ENCODE measurements at regions not wholly inside any gene's neighbourhood (a gene's known extent, or its start where the extent isn't known, plus 50 kb on each side); places are given as distances from the start of the nearest gene placed in this dataset.

DNA sequence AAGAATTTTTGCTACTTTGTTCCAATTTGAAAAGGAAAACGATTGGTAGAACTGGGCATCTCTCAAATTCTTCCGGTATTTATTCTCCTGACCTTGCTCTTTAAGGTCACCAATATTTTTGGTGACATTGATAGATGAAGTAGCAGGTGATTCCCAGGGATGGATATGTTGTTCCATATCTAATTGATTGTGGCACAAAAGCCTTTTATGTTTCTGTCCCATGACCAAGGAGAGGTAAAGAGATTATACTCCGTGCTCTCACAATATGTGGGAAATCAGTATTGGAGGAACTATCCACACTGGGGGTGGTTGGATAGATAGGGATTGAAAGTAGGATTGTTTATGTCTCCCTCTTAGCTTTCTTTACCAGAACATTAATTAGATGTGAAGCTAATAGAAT is 61.7 kb upstream of the LRIG3 start:
- DNase-seq (ENCODE audit: low spot score), result no peak

DNA sequence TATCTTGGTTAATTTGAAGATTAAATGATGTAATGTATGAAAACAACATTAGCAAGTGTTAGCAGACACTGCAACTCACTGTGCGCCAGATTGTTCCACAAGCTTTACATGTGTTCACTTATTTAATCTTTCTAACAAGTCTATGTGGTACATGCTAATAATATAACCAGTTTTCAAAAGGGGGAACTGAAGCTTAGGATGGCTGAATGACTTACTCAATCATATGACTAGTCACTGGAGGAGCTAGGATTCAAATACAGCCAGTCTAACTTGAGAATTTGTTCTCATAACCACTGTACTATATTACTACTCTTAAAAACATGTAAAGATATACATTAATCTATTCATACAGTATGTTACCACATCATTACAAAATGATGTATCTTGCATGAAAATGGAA is 60.5 kb upstream of the LRIG3 start:
- no peak for DNase-seq (ENCODE audit: low spot score)

DNA sequence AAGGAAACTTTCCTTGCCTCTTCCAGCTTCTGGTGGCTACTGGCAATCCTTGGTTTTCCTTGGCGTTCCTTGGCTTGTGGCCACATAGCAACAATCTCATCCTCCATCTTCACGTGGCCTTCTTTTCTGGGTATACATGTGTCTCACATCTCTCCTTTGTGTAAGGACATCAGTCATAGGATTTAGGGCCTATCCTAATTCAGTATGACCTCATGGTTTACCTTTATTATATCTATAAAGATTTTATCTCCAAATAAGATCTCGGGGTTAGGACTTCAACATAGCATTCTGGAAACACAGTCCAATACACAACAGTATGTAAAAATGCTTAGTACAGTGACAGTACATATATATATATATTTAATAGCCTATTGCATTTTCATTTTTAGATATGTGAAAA is 58.4 kb upstream of the LRIG3 start:
- no peak for DNase-seq (ENCODE audit: low spot score)

DNA sequence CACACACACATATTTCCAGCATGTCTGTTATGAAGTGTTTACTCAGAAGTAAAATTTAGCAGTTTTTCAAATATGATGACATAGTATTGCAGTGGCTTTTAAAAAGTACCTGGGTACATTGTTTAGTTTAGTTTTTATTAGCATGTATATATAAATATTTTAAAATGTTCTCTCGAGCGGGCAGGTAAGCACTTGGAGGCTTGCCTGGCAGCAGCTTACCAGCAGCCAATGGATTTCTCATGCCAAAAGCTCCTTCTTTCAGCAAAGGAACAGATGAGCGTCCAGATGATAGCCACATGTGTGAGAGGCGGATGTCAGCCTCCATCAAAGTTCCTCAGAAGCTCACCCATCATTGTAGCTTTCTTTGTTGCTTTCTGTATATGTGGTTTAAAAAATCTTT is 57.2 kb upstream of the LRIG3 start:
- no peak for DNase-seq (ENCODE audit: low spot score)

DNA sequence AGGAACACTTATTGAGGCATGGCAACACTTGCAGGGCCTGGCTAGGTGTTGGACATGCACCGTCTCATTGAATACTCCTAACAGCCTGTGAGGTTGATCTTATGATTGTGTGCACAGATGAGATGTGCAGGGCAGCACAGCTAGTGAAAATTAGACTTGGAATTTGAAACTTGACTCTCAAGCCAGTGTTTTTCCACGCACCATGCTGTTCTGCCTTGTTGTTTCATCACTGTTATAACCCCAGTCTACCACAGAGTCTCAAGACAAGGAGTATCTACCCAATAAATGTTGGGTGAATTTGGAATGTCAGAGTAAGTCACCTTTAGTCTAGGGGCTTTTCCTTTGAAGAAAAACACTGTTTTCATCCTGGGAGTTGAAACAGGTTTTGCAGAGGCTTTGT is 55.8 kb upstream of the LRIG3 start:
- no peak for DNase-seq (ENCODE audit: low spot score)
